GM12878 (cell line): ENCODE measurements at regions not wholly inside any gene's neighbourhood (a gene's known extent, or its start where the extent isn't known, plus 50 kb on each side); places are given as distances from the start of the nearest gene placed in this dataset.
A peak's percentile ranks its signal among the peaks of the same experiment; 100 is the strongest.

Source experiments
- EED ChIP-seq: sonication (generic); IDR thresholded peaks from 2 replicates; pipeline ENCODE4 v1.6.1; 2016; ENCODE audit warnings: antibody characterized with exemption, low read depth
- EP300 ChIP-seq, 2 experiments: fragments of 150-350 bp in 1 of 2; IDR thresholded peaks; 2 replicates each; pipeline ENCODE4 v1.6.1; 2011 to 2012; ENCODE audit warnings: low read depth in 2 of 2, low read length in 2 of 2, borderline replicate concordance in 1 of 2, improper control_type of control experiment in 1 of 2, inconsistent platforms in 1 of 2; ENCODE audit not compliant: control insufficient read depth in 1 of 2
- FOXK2 ChIP-seq: fragments of 450-650 bp; IDR thresholded peaks from 2 replicates; pipeline ENCODE4 v1.6.1; 2017; ENCODE audit warnings: mild to moderate bottlenecking, moderate library complexity
- FOXM1 ChIP-seq: IDR thresholded peaks from 2 replicates; pipeline ENCODE4 v1.6.1; 2012; ENCODE audit warnings: low read depth, mild to moderate bottlenecking, inconsistent platforms, low read length, moderate library complexity
- JUNB ChIP-seq: IDR thresholded peaks from 2 replicates; pipeline ENCODE4 v1.6.1; 2016; ENCODE audit warnings: antibody characterized with exemption, mild to moderate bottlenecking
- JUND ChIP-seq: IDR thresholded peaks from 2 replicates; pipeline ENCODE4 v1.6.1; 2012; ENCODE audit warnings: low read depth, mild to moderate bottlenecking, low read length, improper control_type of control experiment, moderate library complexity
- MYC ChIP-seq: IDR thresholded peaks from 2 replicates; pipeline ENCODE4 v1.6.1; 2011; ENCODE audit warnings: mild to moderate bottlenecking, low read length, moderate library complexity, inconsistent platforms; ENCODE audit not compliant: insufficient read depth, insufficient replicate concordance, insufficient read length, severe bottlenecking
- NBN ChIP-seq: fragments of 450-650 bp; IDR thresholded peaks from 2 replicates; pipeline ENCODE4 v1.6.1; 2016
- NFXL1 ChIP-seq: fragments of 450-650 bp; IDR thresholded peaks from 2 replicates; pipeline ENCODE4 v1.6.1; 2017; ENCODE audit warnings: antibody characterized with exemption, mild to moderate bottlenecking, borderline replicate concordance
- POLR2A ChIP-seq: IDR thresholded peaks from 2 replicates; pipeline ENCODE4 v1.6.1; 2011; ENCODE audit warnings: low read depth, mild to moderate bottlenecking, low read length
- RCOR1 ChIP-seq: conservative IDR thresholded peaks from 2 replicates; pipeline ENCODE4 v1.6.1; 2012; ENCODE audit warnings: low read depth, low read length, improper control_type of control experiment
- SMAD1 ChIP-seq: fragments of 450-650 bp; IDR thresholded peaks from 2 replicates; pipeline ENCODE4 v1.6.1; 2018; ENCODE audit warnings: mild to moderate bottlenecking, low read depth; ENCODE audit not compliant: partially characterized antibody
- SP1 ChIP-seq: IDR thresholded peaks from one replicate; pipeline ENCODE4 v1.6.1; 2011; ENCODE audit warnings: low read depth, low read length
- TF ChIP-seq, protein P1 (sequence below): fragments of 450-650 bp; IDR thresholded peaks from 2 replicates; pipeline ENCODE4 v1.6.1; 2018; ENCODE audit warnings: borderline replicate concordance, mild to moderate bottlenecking; ENCODE audit not compliant: partially characterized antibody
- TF ChIP-seq, protein P2 (sequence below): fragments of 450-650 bp; IDR thresholded peaks from 2 replicates; pipeline ENCODE4 v1.6.1; 2018; ENCODE audit warnings: mild to moderate bottlenecking, low read depth, moderate library complexity; ENCODE audit not compliant: partially characterized antibody
- TF ChIP-seq, protein P3 (sequence below): IDR thresholded peaks from 2 replicates; pipeline ENCODE4 v1.6.1; 2011; ENCODE audit warnings: borderline replicate concordance, low read depth, mild to moderate bottlenecking, moderate library complexity, mixed read lengths, low read length; ENCODE audit not compliant: insufficient read depth; ENCODE audit errors: extremely low read length
- TF ChIP-seq, protein P4 (sequence below): fragments of 450-650 bp; IDR thresholded peaks from 2 replicates; pipeline ENCODE4 v1.6.1; 2016; ENCODE audit warnings: mild to moderate bottlenecking
- TF ChIP-seq, protein P5 (sequence below): IDR thresholded peaks from 2 replicates; pipeline ENCODE4 v1.6.1; 2012; ENCODE audit warnings: low read length, inconsistent platforms
- TF ChIP-seq, protein P6 (sequence below): fragments of 450-650 bp; IDR thresholded peaks from 2 replicates; pipeline ENCODE4 v1.6.1; 2017; ENCODE audit warnings: borderline replicate concordance

DNA sequence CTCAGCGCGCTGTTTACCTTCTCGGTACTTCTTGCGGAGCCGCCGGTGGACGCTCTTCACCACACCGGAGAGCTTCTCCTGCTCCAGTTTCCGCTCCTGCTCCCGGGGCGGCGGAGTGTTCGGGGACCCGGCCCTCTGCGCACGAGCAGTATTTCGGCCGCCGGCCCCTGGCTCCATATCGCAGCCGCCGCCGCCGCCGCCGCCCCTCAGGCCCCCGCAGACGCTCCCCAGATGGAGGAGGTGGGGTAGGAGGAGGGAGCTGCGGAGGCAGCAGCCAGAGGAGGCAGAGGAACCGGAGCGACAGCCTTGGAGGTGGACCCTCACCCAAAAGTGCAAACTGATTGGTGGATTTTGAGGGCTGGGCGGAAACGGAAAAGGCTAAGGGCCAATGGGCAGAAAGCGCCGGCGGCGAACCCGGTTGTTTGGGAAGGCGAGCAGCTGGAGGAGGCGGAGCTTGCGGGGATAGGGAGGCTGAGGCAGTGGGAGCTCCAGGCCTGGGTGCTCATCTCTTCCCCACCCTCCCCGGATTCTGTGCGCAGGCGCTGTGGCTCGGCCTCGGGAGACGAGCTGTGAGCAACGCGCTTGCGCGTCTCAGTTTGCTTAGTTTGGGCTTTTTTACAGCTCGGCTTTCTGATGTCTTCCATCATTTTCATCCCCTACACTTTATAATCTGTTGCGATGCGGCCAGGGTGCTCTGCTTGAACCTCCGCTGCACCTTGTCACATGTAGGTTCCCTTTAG is 146.9 kb downstream of the GPR85 start (continued):
- TF ChIP-seq FOXM1 = no peak
- 0 out of 2 replicates have a peak, but pooled peaks have one; percentile 9 for TF ChIP-seq EED
- TF ChIP-seq, protein P1, sequence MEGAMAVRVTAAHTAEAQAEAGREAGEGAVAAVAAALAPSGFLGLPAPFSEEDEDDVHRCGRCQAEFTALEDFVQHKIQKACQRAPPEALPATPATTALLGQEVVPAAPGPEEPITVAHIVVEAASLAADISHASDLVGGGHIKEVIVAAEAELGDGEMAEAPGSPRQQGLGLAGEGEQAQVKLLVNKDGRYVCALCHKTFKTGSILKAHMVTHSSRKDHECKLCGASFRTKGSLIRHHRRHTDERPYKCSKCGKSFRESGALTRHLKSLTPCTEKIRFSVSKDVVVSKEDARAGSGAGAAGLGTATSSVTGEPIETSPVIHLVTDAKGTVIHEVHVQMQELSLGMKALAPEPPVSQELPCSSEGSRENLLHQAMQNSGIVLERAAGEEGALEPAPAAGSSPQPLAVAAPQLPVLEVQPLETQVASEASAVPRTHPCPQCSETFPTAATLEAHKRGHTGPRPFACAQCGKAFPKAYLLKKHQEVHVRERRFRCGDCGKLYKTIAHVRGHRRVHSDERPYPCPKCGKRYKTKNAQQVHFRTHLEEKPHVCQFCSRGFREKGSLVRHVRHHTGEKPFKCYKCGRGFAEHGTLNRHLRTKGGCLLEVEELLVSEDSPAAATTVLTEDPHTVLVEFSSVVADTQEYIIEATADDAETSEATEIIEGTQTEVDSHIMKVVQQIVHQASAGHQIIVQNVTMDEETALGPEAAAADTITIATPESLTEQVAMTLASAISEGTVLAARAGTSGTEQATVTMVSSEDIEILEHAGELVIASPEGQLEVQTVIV = peak; percentile 32
- TF ChIP-seq JUND = no peak
- TF ChIP-seq, protein P2, sequence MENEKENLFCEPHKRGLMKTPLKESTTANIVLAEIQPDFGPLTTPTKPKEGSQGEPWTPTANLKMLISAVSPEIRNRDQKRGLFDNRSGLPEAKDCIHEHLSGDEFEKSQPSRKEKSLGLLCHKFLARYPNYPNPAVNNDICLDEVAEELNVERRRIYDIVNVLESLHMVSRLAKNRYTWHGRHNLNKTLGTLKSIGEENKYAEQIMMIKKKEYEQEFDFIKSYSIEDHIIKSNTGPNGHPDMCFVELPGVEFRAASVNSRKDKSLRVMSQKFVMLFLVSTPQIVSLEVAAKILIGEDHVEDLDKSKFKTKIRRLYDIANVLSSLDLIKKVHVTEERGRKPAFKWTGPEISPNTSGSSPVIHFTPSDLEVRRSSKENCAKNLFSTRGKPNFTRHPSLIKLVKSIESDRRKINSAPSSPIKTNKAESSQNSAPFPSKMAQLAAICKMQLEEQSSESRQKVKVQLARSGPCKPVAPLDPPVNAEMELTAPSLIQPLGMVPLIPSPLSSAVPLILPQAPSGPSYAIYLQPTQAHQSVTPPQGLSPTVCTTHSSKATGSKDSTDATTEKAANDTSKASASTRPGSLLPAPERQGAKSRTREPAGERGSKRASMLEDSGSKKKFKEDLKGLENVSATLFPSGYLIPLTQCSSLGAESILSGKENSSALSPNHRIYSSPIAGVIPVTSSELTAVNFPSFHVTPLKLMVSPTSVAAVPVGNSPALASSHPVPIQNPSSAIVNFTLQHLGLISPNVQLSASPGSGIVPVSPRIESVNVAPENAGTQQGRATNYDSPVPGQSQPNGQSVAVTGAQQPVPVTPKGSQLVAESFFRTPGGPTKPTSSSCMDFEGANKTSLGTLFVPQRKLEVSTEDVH = no peak
- no peak for TF ChIP-seq SMAD1
- TF ChIP-seq NFXL1 = no peak
- TF ChIP-seq, protein P3, sequence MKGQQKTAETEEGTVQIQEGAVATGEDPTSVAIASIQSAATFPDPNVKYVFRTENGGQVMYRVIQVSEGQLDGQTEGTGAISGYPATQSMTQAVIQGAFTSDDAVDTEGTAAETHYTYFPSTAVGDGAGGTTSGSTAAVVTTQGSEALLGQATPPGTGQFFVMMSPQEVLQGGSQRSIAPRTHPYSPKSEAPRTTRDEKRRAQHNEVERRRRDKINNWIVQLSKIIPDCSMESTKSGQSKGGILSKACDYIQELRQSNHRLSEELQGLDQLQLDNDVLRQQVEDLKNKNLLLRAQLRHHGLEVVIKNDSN = no peak
- TF ChIP-seq RCOR1 = no peak
- TF ChIP-seq NBN = peak; percentile 40; the same call in 1 of the 2 replicates
- no peak for TF ChIP-seq JUNB
- TF ChIP-seq SP1 = peak; percentile 91
- TF ChIP-seq, protein P4, sequence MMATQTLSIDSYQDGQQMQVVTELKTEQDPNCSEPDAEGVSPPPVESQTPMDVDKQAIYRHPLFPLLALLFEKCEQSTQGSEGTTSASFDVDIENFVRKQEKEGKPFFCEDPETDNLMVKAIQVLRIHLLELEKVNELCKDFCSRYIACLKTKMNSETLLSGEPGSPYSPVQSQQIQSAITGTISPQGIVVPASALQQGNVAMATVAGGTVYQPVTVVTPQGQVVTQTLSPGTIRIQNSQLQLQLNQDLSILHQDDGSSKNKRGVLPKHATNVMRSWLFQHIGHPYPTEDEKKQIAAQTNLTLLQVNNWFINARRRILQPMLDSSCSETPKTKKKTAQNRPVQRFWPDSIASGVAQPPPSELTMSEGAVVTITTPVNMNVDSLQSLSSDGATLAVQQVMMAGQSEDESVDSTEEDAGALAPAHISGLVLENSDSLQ = peak; percentile 97
- no peak for TF ChIP-seq FOXK2
- TF ChIP-seq POLR2A = peak; percentile 77
- TF ChIP-seq, protein P5, sequence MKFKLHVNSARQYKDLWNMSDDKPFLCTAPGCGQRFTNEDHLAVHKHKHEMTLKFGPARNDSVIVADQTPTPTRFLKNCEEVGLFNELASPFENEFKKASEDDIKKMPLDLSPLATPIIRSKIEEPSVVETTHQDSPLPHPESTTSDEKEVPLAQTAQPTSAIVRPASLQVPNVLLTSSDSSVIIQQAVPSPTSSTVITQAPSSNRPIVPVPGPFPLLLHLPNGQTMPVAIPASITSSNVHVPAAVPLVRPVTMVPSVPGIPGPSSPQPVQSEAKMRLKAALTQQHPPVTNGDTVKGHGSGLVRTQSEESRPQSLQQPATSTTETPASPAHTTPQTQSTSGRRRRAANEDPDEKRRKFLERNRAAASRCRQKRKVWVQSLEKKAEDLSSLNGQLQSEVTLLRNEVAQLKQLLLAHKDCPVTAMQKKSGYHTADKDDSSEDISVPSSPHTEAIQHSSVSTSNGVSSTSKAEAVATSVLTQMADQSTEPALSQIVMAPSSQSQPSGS = no peak
- TF ChIP-seq, protein P6, sequence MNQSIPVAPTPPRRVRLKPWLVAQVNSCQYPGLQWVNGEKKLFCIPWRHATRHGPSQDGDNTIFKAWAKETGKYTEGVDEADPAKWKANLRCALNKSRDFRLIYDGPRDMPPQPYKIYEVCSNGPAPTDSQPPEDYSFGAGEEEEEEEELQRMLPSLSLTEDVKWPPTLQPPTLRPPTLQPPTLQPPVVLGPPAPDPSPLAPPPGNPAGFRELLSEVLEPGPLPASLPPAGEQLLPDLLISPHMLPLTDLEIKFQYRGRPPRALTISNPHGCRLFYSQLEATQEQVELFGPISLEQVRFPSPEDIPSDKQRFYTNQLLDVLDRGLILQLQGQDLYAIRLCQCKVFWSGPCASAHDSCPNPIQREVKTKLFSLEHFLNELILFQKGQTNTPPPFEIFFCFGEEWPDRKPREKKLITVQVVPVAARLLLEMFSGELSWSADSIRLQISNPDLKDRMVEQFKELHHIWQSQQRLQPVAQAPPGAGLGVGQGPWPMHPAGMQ = no peak
- TF ChIP-seq EP300 (IDR thresholded peaks at IDR 0.05; ENCODE audit: borderline replicate concordance in 1 of 2, control insufficient read depth in 1 of 2, low read depth in 2 of 2, low read length in 2 of 2) = no peak
- no peak for TF ChIP-seq MYC
